Skin of body (tissue), 1 donor: ENCODE measurements at regions not wholly inside any gene's neighbourhood (a gene's known extent, or its start where the extent isn't known, plus 50 kb on each side); places are given as distances from the start of the nearest gene placed in this dataset.
A peak's percentile ranks its signal among the peaks of the same experiment; 100 is the strongest.
"Not testable (repeated sequence)": the region's sequence is repeated elsewhere in the genome, so short reads cannot be mapped to it uniquely, and the experiment has no call there.

Experiments used
- DNase-seq: peaks from one replicate; lab custom pipeline; 2025; lab: John Stamatoyannopoulos, UW

- no peak for DNase-seq
Measured at GRCh38 chr6:81564470-81565068, 187.9 kb downstream of the TENT5A start.

DNA sequence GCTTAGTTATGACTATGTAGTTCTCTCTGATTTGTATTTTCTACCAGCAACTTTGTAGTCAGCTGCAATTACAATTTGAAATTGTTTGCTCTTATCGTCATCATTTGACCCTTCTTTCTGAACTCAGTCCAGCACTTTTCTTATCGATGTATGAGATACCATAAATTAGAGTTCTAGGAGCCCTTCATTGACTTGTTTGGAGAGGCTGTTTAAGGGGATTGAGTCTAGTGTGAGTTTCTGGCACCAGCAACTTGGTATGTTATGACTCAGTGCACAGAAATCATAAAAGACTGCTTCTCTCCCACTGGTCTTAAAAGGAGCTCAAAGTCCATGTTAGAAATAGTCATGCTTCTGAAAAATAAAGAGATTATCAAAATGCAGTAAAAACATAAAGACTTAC lies 190.3 kb downstream of the TENT5A start:
- peak; percentile 39 for DNase-seq

DNA sequence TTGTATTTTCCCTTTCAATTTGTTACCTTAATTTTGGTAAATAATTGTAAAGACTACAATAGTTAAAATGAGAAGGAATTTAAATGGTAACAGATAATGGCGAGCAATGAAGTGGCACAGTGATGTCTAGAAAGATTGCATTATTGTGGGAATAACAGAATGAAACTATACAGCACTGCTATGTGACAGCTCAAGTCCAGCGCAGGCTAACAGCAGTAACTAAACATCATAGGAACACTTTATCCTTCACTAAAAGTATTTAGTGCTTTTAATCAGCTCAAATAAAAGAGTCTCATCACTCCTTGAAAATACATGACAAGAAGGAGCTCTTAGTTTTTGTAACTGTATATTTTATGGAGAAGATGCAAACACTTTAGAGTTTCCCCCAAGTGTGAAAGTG lies 190.8 kb downstream of the TENT5A start:
- DNase-seq: no peak

DNA sequence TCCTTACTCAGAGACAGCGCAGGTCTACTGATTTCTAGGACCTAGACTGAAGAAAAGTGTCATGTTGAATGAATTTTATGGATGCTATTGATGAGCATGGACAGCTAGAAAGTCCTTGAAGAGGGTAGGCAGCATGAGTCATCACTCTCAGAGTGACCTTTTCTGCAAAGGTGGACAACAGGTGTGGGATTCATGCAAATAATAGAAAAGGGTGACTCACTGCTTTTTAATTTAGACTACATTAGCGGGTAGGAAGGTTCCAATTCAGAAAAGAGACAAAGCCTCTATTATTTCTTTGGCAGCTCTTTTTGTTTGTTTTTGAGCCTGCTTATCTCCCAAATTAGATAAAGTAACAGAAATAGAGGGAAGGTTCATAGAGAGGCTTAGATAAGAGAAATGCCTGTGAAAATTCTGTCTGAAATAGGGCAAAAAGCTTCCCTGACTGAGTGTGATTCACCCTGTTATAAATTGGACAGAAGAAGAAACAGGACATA lies 191.4 kb downstream of the TENT5A start:
- DNase-seq: no peak

GRCh38 chr6:81557811-81558210 lies 194.7 kb downstream of the TENT5A start:
- no peak for DNase-seq

GRCh38 chr6:81556551-81556950 lies 195.9 kb downstream of the TENT5A start:
- DNase-seq: peak; percentile 40

DNA sequence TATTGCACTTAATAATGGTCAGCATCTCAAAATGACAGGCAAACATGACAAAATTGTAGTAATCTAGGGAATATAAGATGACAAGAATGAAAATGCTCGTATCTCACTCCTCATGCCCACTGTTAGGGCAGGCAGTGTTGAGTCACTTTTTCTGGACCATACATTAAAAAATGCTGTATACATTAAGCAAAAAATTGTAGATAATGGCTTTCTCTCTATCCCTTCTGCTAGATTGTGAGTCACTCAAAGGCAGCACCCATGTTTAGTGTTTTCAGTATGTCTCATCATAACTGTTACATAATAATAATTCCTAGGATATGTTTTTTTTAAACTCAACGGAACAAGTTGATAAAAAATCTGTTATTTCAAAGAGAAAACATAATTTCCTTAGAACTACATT lies 199.3 kb downstream of the TENT5A start:
- no peak for DNase-seq

DNA sequence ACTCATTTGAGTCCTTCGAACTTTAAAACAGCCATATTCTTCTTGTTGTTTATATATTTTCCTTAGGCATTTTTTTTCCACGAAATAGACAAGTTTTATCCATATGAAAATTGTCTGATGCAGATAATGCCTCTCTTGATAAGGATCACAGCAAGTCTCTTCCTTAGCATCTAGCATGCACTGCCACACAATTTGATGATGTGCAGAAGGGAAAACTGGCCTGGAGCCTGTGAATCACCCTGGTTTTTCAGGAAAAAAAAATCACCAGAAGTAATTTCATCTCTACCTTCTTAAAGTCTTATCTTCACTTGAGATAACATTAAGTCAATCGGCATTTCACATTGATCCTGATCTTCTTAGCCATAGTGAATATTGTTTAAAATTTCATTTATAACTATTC lies 199.8 kb downstream of the TENT5A start:
- no peak for DNase-seq

DNA sequence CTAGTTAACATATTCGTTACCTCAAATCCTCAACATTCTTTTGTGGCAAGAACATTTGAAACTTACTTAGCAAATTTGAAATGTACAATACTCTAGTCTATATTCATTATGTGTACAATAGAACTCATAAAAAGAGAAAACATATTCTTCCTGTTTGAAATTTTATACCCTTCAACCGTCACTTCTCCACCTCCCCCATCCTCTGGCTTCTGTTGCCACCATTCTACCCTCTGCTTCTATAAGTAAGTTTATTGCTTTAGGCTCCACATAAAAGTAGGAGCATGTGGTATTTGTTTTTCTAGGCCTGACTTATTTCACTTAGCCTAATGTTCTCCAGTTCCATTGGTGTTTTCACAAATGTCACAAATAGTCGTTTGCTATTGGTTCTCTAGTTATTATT lies 205.3 kb downstream of the TENT5A start:
- DNase-seq: no peak

DNA sequence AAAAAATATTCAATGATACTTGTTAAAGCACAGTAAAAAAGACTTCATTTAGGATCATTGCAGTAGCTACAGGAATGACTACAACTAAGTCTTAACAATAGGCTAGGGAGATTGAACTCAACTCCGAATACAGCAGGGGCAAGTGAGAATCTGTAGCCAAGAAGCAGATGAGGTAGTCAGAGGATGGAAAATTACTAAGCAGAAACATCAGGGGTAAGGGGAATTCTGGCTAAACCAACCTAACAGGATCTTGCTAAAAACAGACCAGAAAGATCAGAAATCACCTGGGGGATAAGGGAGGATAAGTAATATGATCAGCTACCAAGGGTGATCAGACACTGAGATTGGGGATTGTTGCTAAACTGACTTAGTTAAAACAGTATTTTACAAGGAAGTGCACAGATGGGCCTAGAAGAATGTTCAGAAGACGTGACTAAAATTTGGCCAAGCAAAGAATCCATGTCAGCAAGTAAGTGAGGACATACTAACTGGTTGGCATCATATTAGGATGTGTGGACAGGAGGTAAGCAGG lies 217.5 kb downstream of the TENT5A start:
- no peak for DNase-seq

DNA sequence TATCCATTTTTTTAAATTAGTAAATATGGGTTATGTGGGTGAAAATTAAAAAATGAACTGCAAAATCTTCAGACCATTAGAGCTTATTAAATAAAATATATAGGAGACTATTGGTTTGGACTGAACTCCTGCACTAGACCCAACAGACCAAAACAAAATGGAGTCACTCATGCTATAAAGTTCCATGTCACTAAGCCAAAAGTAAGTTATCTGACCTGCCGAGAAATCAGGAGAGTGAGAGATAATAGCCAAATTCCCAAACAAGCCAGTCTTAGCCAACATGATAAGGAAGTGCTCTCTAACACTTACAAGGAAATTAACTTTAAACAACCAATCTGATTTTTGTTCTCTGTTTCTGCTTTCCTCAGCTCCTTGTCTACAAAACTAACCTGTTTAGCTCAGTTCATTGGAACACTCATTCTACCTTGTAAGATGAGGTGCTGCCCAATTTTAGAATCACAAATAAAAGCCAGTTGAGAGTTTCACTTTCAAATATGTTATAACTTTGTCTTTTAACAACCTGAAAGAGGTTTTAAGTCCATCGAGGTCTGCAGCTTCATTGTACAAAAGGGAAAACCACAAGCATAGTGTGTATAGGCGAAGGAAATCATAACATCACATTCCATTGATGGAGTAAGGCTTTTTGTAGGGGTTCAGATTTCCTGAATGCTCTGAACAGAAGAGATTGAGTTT lies 220.5 kb downstream of the TENT5A start:
- no peak for DNase-seq

DNA sequence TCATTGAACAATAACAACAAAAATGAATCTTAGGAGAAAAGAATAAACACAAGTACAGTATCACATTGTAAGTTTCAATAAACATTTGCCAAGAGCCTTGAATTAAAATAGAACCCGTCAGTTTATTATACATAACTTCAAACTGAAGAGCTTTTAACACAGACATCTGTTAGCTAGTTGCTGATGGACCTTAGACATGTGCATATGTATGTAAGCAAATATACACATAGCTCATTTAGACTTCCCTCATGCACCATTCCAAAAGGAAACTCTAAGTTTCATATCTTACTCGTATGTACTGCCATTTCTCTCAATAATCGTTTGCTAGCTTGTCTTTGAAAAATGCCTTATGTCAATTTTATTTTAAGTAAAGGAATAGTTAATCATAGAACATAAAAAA lies 235.0 kb downstream of the TENT5A start:
- DNase-seq: peak; percentile 25

DNA sequence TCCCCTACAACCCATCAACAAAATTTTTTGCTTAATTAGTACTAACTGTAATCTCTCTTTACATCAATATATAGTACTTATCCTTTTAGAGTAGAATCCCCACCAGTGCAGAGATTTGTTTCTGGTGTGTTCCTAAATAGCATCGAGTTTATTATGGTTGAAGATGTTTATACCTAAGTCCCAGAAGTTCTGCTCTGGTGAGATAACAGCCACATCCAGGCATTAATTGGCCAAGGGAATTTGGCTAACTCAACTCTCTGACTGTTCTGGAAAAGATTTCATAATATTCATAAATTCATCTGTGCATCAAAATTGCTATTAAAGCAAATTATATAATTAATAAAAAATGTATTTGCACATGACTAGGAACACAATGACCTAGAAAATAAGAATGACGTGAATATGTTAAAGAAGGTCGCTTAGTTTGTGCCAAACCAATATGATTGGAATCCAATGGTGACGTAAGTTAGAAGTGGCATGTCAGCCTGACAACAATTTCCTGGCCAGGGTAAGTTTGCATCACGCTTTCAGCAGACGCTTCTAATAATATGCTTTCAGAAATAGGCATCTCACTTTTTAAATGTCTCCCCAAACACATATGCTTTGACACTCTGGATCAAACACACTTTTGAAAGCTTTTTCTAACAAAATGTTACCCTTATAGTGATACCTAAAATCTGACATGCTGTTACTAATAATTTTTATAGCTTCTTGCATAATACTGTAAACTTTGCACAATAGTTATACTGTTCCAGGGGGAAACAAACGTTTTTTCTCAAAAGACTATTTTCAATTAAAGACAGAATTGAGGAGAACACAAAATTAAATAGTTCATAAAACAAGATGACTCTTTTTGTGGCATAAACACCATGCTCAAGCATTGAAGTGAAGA lies 236.7 kb downstream of the TENT5A start:
- peak; percentile 85 for DNase-seq

DNA sequence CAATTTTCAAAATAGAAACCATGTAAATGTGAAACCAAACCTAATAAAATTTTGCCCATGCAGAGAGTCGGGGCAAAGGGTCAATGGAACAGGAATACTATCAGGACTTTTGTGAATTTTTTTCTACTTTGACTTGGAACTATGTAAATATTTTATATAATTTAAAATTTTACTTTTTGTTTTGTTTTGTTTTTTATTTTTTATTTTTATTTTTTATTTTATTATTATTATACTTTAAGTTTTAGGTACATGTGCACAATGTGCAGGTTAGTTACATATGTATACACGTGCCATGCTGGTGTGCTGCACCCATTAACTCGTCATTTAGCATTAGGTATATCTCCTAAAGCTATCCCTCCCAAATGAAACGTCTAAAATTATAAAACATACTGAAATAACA lies 238.3 kb downstream of the TENT5A start:
- DNase-seq: not testable (repeated sequence)

DNA sequence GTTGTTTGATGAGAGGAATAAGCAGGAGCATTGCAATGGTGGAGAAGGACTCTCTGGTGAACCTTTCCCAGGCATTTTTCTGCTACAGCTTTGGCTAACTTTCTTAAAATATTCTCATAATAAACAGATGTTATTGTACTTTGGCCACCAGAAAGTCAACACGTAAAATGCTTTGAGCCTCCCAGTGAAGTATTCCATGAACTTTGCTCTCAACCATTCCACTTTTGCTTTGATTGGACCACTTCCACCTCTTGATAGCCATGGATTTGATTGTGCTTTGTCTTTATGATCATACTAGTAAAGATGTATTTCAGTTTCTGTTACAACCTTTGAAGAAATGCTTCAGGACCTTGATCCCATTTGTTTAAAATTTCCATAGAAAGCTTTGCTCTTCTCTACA lies 241.1 kb downstream of the TENT5A start:
- DNase-seq: no peak

GRCh38 chr6:81495999-81496398 lies 256.5 kb downstream of the TENT5A start:
- no peak for DNase-seq

GRCh38 chr6:81491454-81492101 lies 260.9 kb downstream of the TENT5A start:
- no peak for DNase-seq

- DNase-seq: no peak
Measured at GRCh38 chr6:81487489-81487888, 265.0 kb downstream of the TENT5A start.

GRCh38 chr6:81486234-81486633 lies 266.2 kb downstream of the TENT5A start:
- DNase-seq: no peak

DNA sequence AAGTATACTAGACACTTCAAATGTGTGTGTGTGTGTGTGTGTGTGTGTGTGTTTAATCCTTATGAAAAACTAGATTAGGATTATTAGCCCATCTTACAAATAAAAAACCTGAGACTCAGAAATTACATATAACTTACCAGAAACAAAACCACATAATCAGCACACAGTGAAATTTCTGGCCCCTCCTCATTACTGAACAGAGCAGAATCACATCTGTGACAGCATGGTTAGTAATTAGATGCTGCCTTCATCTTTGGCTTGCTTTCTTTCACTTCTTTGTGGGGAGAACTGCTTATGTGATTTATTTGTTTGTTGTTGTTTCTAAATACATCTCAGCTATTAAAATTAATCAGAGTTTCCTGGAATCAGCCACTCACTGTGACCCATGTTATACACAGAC lies 267.1 kb downstream of the TENT5A start:
- peak; percentile 79 for DNase-seq

- no peak for DNase-seq
Measured at GRCh38 chr6:81484251-81484650, 268.2 kb downstream of the TENT5A start.

DNA sequence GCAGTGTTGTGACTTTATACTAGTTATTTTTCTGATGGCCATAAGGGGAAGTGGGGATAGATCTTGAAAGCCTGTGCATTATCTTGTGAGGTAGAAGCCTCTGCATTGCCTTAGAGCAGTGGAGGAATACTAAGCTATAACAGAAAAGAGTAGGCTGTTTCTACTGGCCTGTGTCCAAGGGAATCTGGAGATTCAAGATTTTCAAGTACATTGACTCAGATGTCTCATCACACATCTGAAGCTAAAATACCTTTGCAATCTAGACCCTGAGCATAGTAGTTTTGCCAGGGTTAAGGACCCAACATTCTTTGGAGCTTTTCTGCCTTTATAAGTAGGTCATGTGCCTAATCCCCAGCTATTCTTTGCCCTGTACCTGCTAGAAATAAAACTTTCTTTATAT lies 272.3 kb downstream of the TENT5A start:
- DNase-seq: no peak
